ENCODE measurements at regions not wholly inside any gene's neighbourhood (a gene's known extent, or its start where the extent isn't known, plus 50 kb on each side); places are given as distances from the start of the nearest gene placed in this dataset.

DNA sequence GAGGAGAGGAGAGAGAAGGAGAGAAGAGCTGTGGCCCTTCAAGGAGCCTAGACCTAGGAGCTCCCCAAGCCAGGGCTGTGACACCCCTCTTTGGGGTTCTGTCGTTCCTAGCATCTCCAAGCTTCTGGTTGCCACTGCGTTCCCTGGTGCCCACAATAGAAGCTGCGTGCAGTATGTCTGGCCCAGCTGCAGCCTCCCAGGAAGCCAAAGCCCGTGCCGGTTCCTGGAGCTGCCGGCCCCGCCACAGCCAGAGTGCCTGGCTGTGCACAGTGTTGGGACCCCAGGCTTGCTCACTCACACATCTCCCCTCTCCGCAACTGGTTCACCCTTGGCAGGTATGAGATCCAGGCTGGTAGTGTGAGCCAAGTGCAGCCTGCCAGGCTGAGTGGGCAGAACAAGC lies 367.7 kb upstream of the MC4R start:
- Mint-ChIP-seq H3K4me1 (no peaks in the 10 kb centered on the region), H3K9me3 (no peaks in the 10 kb centered on the region), H3K4me3 (no peak overlapping the region), H3K27me3 (ENCODE audit: low read depth) (no peaks in the 10 kb centered on the region), H3K27ac (no peak overlapping the region), H3K36me3 (ENCODE audit: low read depth) (no peaks in the 10 kb centered on the region)
- TF ChIP-seq CTCF (IDR thresholded peaks at IDR 0.05; ENCODE audit: unreplicated experiment in 3 of 3), result no peak

- Mint-ChIP-seq H3K27ac (no peak overlapping the region), H3K4me1 (no peaks in the 10 kb centered on the region), H3K4me3 (no peak overlapping the region), H3K9me3 (no peaks in the 10 kb centered on the region), H3K36me3 (ENCODE audit: low read depth) (no peaks in the 10 kb centered on the region), H3K27me3 (ENCODE audit: low read depth) (peaks cover 4% of the 10 kb centered on the region)
- no peak for TF ChIP-seq CTCF (IDR thresholded peaks at IDR 0.05; ENCODE audit: unreplicated experiment in 3 of 3)
Observed at GRCh38 chr18:60746491-60746890, 373.9 kb upstream of the MC4R start.

DNA sequence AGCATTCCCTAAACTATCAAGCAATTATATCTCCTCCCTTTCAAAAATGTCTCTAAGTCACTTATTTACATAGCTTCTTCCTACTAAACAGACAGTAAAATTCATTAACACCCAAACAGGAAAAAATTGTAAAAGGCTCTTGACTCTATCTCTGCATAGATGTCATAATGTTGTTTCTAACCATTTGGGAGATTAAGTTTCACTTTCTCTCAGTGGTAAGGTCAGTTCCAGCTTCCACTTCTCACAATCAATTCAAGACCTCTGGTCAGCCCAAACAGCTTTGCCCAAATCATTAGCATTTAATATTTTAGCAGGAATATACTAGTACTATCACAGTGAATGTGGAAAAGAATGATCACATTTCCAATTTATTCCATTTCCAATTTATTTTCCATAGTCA lies 374.3 kb upstream of the MC4R start:
- H3K4me3 Mint-ChIP-seq, result no peak overlapping the region
- no peaks in the 10 kb centered on the region for H3K4me1 Mint-ChIP-seq
- H3K27me3 Mint-ChIP-seq (ENCODE audit: low read depth), result peaks cover 7% of the 10 kb centered on the region
- no peak for TF ChIP-seq CTCF (IDR thresholded peaks at IDR 0.05; ENCODE audit: unreplicated experiment in 3 of 3)
- H3K36me3 Mint-ChIP-seq (ENCODE audit: low read depth), result no peaks in the 10 kb centered on the region
- no peak overlapping the region for H3K27ac Mint-ChIP-seq
- no peaks in the 10 kb centered on the region for H3K9me3 Mint-ChIP-seq

- Mint-ChIP-seq H3K4me3 (no peak overlapping the region), H3K36me3 (ENCODE audit: low read depth) (no peaks in the 10 kb centered on the region), H3K9me3 (no peaks in the 10 kb centered on the region), H3K27me3 (ENCODE audit: low read depth) (peaks cover 12% of the 10 kb centered on the region), H3K4me1 (no peaks in the 10 kb centered on the region), H3K27ac (no peak overlapping the region)
- no peak for TF ChIP-seq CTCF (IDR thresholded peaks at IDR 0.05; ENCODE audit: unreplicated experiment in 3 of 3)
Observed at GRCh38 chr18:60753753-60754152, 381.2 kb upstream of the MC4R start.

GRCh38 chr18:60754413-60755009 lies 381.9 kb upstream of the MC4R start:
- no peak for TF ChIP-seq CTCF (IDR thresholded peaks at IDR 0.05; ENCODE audit: unreplicated experiment in 3 of 3)
- Mint-ChIP-seq H3K27ac (no peak overlapping the region), H3K4me1 (no peaks in the 10 kb centered on the region), H3K36me3 (ENCODE audit: low read depth) (no peaks in the 10 kb centered on the region), H3K4me3 (no peak overlapping the region), H3K27me3 (ENCODE audit: low read depth) (peaks cover 7% of the 10 kb centered on the region), H3K9me3 (no peaks in the 10 kb centered on the region)

DNA sequence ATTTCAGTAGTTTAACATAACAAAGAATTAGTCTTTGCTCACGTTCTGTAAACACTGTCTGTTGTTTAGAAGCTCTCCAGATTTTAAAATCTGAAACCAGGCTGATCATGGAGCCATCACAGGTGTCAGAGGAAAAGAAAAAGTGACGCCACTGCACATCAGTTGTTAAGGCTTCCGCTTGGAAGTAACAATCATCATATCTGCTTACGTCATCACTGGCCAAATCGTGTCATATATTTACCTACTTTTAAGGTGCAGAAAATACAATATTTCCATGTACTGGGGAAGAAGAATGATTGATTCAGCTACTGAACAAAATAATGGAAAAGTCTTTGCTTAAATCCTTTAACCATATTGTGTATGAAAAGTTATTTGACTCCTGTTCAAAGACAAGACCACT lies 382.6 kb upstream of the MC4R start:
- no peak overlapping the region for H3K27ac Mint-ChIP-seq
- H3K9me3 Mint-ChIP-seq, result no peaks in the 10 kb centered on the region
- H3K27me3 Mint-ChIP-seq (ENCODE audit: low read depth), result peaks cover 7% of the 10 kb centered on the region
- H3K4me3 Mint-ChIP-seq, result no peak overlapping the region
- H3K36me3 Mint-ChIP-seq (ENCODE audit: low read depth), result no peaks in the 10 kb centered on the region
- no peaks in the 10 kb centered on the region for H3K4me1 Mint-ChIP-seq
- no peak for TF ChIP-seq CTCF (IDR thresholded peaks at IDR 0.05; ENCODE audit: unreplicated experiment in 3 of 3)

Measured in nephron (organoid).